ENCODE measurements at regions not wholly inside any gene's neighbourhood (a gene's known extent, or its start where the extent isn't known, plus 50 kb on each side); places are given as distances from the start of the nearest gene placed in this dataset.

- no peak overlapping the region for H3K27ac ChIP-seq (ENCODE audit: low read depth in 1 of 2, low read length in 1 of 2)
- TF ChIP-seq CTCF (IDR thresholded peaks at IDR 0.05; ENCODE audit: control extremely low read depth, extremely low read depth): no peak
- no peak for DNase-seq
- H3K9ac ChIP-seq (ENCODE audit: insufficient read depth in 1 of 2, low read length in 2 of 2): no peak overlapping the region
- H3K4me3 ChIP-seq: no peak overlapping the region
- H3K9me3 ChIP-seq (ENCODE audit: control insufficient read depth in 4 of 4, insufficient read depth in 3 of 4, low read length in 3 of 4): no peaks in the 10 kb centered on the region
- no peaks in the 10 kb centered on the region for H3K4me1 ChIP-seq (ENCODE audit: control insufficient read depth in 5 of 5, insufficient read depth in 5 of 5, low read length in 5 of 5)
- 78 to 80% methylated on average over 2 of the region's 2 CpGs for WGBS, 2 donors
- H3K36me3 ChIP-seq (ENCODE audit: control insufficient read depth in 4 of 4, insufficient read depth in 4 of 4, low read length in 4 of 4): no peaks in the 10 kb centered on the region
- H3K27me3 ChIP-seq (ENCODE audit: control insufficient read depth in 3 of 3, insufficient read depth in 3 of 3, low read length in 2 of 3): peaks cover 0 to 25% (median 10%) of the 10 kb centered on the region in 3 donors
- ATAC-seq (ENCODE audit: insufficient read depth, low FRiP score): no peak
Observed at GRCh38 chrX:42128020-42128419, 204.7 kb upstream of the CASK start.

GRCh38 chrX:42127563-42127962 lies 204.2 kb upstream of the CASK start:
- Histone ChIP-seq H3K27me3 (ENCODE audit: control insufficient read depth in 3 of 3, insufficient read depth in 3 of 3, low read length in 2 of 3) (peaks cover 0 to 21% (median 14%) of the 10 kb centered on the region in 3 donors), H3K4me3 (no peak overlapping the region), H3K9ac (ENCODE audit: insufficient read depth in 1 of 2, low read length in 2 of 2) (no peak overlapping the region), H3K9me3 (ENCODE audit: control insufficient read depth in 4 of 4, insufficient read depth in 3 of 4, low read length in 3 of 4) (no peaks in the 10 kb centered on the region), H3K4me1 (ENCODE audit: control insufficient read depth in 5 of 5, insufficient read depth in 5 of 5, low read length in 5 of 5) (no peaks in the 10 kb centered on the region), H3K27ac (ENCODE audit: low read depth in 1 of 2, low read length in 1 of 2) (no peak overlapping the region), H3K36me3 (ENCODE audit: control insufficient read depth in 4 of 4, insufficient read depth in 4 of 4, low read length in 4 of 4) (no peaks in the 10 kb centered on the region)
- ATAC-seq (ENCODE audit: insufficient read depth, low FRiP score) (no peak), DNase-seq (no peak)
- no peak for TF ChIP-seq CTCF (IDR thresholded peaks at IDR 0.05; ENCODE audit: control extremely low read depth, extremely low read depth)
- WGBS, 2 donors: 42 to 58% methylated on average over 1 of the region's 1 CpG

- Histone ChIP-seq H3K4me3 (no peak overlapping the region), H3K4me1 (ENCODE audit: control insufficient read depth in 5 of 5, insufficient read depth in 5 of 5, low read length in 5 of 5) (peaks cover 0 to 5% (median 0%) of the 10 kb centered on the region in 5 donors), H3K27ac (ENCODE audit: low read depth in 1 of 2, low read length in 1 of 2) (no peak overlapping the region), H3K36me3 (ENCODE audit: control insufficient read depth in 4 of 4, insufficient read depth in 4 of 4, low read length in 4 of 4) (no peaks in the 10 kb centered on the region), H3K9ac (ENCODE audit: insufficient read depth in 1 of 2, low read length in 2 of 2) (no peak overlapping the region), H3K9me3 (ENCODE audit: control insufficient read depth in 4 of 4, insufficient read depth in 3 of 4, low read length in 3 of 4) (peaks cover 0 to 2% (median 0%) of the 10 kb centered on the region in 4 donors), H3K27me3 (ENCODE audit: control insufficient read depth in 3 of 3, insufficient read depth in 3 of 3, low read length in 2 of 3) (peaks cover 0 to 31% (median 6%) of the 10 kb centered on the region in 3 donors)
- no peak for DNase-seq
- 73 to 85% methylated on average over 4 of the region's 4 CpGs for WGBS, 2 donors
- no peak for TF ChIP-seq CTCF (IDR thresholded peaks at IDR 0.05; ENCODE audit: control extremely low read depth, extremely low read depth)
- no peak for ATAC-seq (ENCODE audit: insufficient read depth, low FRiP score)
Observed at GRCh38 chrX:42123369-42123768, 200.0 kb upstream of the CASK start.

- Histone ChIP-seq H3K4me1 (ENCODE audit: control insufficient read depth in 5 of 5, insufficient read depth in 5 of 5, low read length in 5 of 5) (peaks cover 0 to 5% (median 0%) of the 10 kb centered on the region in 5 donors), H3K36me3 (ENCODE audit: control insufficient read depth in 4 of 4, insufficient read depth in 4 of 4, low read length in 4 of 4) (no peaks in the 10 kb centered on the region), H3K27ac (ENCODE audit: low read depth in 1 of 2, low read length in 1 of 2) (no peak overlapping the region), H3K9me3 (ENCODE audit: control insufficient read depth in 4 of 4, insufficient read depth in 3 of 4, low read length in 3 of 4) (peaks cover 0 to 2% (median 0%) of the 10 kb centered on the region in 4 donors), H3K4me3 (no peak overlapping the region), H3K27me3 (ENCODE audit: control insufficient read depth in 3 of 3, insufficient read depth in 3 of 3, low read length in 2 of 3) (peaks cover 0 to 26% (median 12%) of the 10 kb centered on the region in 3 donors), H3K9ac (ENCODE audit: insufficient read depth in 1 of 2, low read length in 2 of 2) (no peak overlapping the region)
- DNase-seq: no peak
- no peak for ATAC-seq (ENCODE audit: insufficient read depth, low FRiP score)
- TF ChIP-seq CTCF (IDR thresholded peaks at IDR 0.05; ENCODE audit: control extremely low read depth, extremely low read depth): no peak
- 91 to 98% methylated on average over 1 of the region's 1 CpG for WGBS, 2 donors
Observed at GRCh38 chrX:42119076-42119475, 195.7 kb upstream of the CASK start.
